Large intestine (tissue), 3 donors: ENCODE measurements at regions not wholly inside any gene's neighbourhood (a gene's known extent, or its start where the extent isn't known, plus 50 kb on each side); places are given as distances from the start of the nearest gene placed in this dataset.

Experiments
- DNase-seq, 2 donors: peaks; one replicate each; pipeline versions ENCODE4 v3.0.0 to v3.0.0-alpha.2; 2013
- H3K27ac ChIP-seq: one replicate; pipeline ENCODE4 v1.5.1; 2013; ENCODE audit warnings: low read length
- H3K27me3 ChIP-seq: 2 replicates; pipeline ENCODE4 v1.6.1; 2013; ENCODE audit warnings: low read length; ENCODE audit not compliant: control insufficient read depth, insufficient read depth
- H3K36me3 ChIP-seq: 2 replicates; pipeline ENCODE4 v1.6.1; 2013; ENCODE audit warnings: low read length; ENCODE audit not compliant: control insufficient read depth, insufficient read depth
- H3K4me1 ChIP-seq: one replicate; pipeline ENCODE4 v1.6.1; 2013; ENCODE audit warnings: low read length; ENCODE audit not compliant: control insufficient read depth, insufficient read depth
- H3K4me3 ChIP-seq: one replicate; pipeline ENCODE4 v1.5.1; 2013; ENCODE audit warnings: low read length
- H3K9me3 ChIP-seq: one replicate; pipeline ENCODE4 v1.6.1; 2013; ENCODE audit warnings: mild to moderate bottlenecking, low read depth, low read length, moderate library complexity; ENCODE audit not compliant: control insufficient read depth
- WGBS: methylation state at CpG from one replicate; pipeline ENCODE4 v1.1.5; 2013; ENCODE audit warnings: low lambda C conversion rate; ENCODE audit not compliant: insufficient coverage; 5-methylcytosine and 5-hydroxymethylcytosine counted together

DNA sequence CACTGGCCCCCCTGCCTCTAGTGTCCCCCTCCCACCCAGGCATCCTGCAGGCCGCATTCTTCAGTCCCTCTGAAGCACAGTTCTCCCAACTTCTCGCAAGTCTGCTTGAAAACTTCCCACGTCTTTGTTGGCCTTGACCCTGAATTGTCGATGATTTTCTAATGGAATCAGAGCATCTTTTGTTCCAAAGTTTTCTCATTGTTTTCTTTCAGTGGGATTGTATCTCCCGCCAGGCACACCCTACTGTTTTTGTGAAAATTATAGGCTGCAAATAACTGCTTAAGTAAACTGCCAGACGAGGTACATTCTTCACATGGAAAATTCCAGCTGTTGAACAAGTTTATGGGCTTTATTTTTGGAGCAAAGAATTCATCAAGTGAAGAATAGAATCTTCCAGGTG is 122.6 kb upstream of the SLC25A48 start:
- Histone ChIP-seq H3K36me3 (no peaks in the 10 kb centered on the region), H3K27ac (no peak overlapping the region)
- DNase-seq = no peak

DNA sequence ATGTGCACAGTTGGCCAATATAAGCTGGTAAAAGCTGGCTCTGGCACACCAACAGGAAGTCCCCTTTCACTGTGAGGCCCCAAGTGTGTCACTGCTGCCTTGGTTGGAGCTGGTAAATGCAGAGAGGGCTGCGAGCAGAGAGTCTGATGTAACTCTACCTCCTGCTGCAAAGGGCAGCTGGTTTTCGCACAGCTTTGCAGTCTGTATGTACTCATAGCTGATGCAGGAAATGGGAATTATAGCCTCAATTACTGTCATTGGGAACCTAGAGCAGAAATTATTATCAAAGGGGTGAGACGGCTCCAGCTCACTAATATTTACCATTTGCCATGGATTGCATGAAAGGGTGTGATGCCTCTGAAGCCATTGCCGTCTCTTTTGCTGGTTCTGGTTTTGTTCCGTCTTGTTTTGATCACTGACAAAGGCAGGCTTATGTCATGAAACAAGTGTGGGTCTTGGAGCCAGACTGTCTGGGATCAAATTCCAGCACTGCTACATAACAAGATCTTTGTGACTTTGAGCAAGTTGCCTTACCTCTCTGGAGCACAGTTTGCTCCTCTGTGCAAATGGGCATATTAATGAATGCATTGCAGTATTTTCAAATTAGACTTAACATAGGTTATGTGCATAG is 124.3 kb upstream of the SLC25A48 start:
- H3K27ac ChIP-seq = no peak overlapping the region
- peaks cover 2% of the 10 kb centered on the region for H3K27me3 ChIP-seq
- no peaks in the 10 kb centered on the region for H3K36me3 ChIP-seq
- H3K9me3 ChIP-seq = no peaks in the 10 kb centered on the region
- H3K4me1 ChIP-seq = no peaks in the 10 kb centered on the region
- no CpG with 5 or more reads among the region's 5 CpGs for WGBS
- no peak for DNase-seq
- no peak overlapping the region for H3K4me3 ChIP-seq

More for the DNA sequence above, 122.6 kb upstream of the SLC25A48 start:
- no peaks in the 10 kb centered on the region for H3K4me1 ChIP-seq
- peaks cover 2% of the 10 kb centered on the region for H3K27me3 ChIP-seq
- H3K9me3 ChIP-seq = no peaks in the 10 kb centered on the region
- no peak overlapping the region for H3K4me3 ChIP-seq
- 83% methylated on average over 2 of the region's 6 CpGs for whole genome bisulfite sequencing

DNA sequence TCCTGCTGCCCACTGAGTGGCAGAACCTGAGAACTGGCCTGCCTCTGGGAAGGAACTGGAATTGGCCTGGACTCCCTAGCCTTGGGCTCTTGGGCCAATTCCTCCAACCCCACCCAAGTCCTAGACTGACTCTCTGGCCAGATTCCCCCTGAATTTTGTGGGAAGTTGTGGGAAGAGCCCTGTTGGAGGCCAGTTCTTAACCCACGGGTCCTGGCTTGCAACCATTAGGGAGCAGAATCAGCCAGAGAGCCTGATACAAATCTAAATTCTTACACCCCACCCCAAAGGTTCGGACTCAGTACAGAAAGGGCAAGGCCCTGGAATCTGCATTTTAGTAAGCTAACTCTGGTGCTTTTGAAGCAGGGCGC is 125.3 kb upstream of the SLC25A48 start:
- no CpG with 5 or more reads among the region's 3 CpGs for WGBS
- no peak overlapping the region for H3K27ac ChIP-seq
- H3K4me1 ChIP-seq = no peaks in the 10 kb centered on the region
- DNase-seq = no peak
- H3K36me3 ChIP-seq = no peaks in the 10 kb centered on the region
- peaks cover 2% of the 10 kb centered on the region for H3K27me3 ChIP-seq
- no peak overlapping the region for H3K4me3 ChIP-seq
- H3K9me3 ChIP-seq = no peaks in the 10 kb centered on the region

DNA sequence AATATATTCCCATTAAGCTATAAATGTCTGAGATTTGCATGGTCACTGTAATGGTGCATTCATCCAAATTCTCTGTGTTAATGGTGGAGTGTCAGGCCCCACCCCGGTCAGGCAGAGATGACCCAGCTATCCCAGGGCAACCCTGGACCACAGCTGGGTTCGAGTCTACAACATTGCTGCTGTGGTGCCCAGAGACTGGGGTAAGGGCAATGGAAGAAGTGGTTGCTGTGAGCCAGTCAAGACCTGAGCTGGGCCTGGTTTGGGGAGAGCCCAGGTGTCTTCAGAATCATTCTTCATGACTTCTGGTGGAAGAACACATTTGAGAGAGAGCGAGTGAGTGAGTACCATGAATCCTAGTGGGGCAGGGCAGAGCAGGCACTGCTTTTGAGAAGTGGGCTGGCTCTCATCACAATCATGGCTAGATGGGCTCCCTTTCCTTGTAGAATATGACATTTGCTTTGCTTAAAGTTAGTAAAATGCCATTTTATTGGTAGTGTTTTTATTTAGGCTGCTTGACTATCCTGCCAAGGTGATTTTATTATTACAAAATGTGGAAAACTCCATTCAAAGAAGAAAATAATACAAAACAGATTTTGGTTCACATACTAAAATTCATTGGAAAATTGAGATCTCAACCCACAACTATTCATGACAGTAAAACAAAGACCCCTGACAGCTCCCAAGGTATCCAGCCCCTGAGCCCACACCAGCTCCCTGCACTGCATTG is 125.8 kb upstream of the SLC25A48 start:
- no peaks in the 10 kb centered on the region for H3K9me3 ChIP-seq
- no CpG with 5 or more reads among the region's 3 CpGs for whole genome bisulfite sequencing
- DNase-seq = no peak
- no peak overlapping the region for H3K4me3 ChIP-seq
- no peak overlapping the region for H3K27ac ChIP-seq
- peaks cover 2% of the 10 kb centered on the region for H3K27me3 ChIP-seq
- H3K36me3 ChIP-seq = no peaks in the 10 kb centered on the region
- no peaks in the 10 kb centered on the region for H3K4me1 ChIP-seq

DNA sequence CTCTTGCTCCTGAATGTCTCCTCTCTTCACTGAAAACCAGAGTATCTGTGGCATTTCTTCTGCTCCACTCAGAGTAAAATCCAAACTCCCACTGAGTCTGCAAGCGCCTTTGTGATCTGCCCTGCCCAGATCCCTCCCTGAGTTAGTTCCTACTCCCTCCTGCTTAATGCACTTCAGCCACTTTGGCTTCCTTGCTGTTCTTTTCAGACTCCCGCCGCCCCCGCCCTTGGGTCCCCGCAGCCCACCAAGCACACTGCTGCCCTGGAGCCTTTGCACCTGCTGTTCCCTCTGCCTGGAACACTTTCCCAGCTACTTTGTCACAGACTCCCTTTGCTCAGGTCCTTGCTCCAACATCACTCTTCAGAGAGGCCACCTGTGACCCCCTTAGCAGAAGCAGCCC is 127.2 kb upstream of the SLC25A48 start:
- DNase-seq = no peak
- no peak overlapping the region for H3K27ac ChIP-seq
- H3K36me3 ChIP-seq = no peaks in the 10 kb centered on the region
- H3K9me3 ChIP-seq = no peaks in the 10 kb centered on the region
- no peak overlapping the region for H3K4me3 ChIP-seq
- H3K27me3 ChIP-seq = peaks cover 2% of the 10 kb centered on the region
- no peaks in the 10 kb centered on the region for H3K4me1 ChIP-seq
- no CpG with 5 or more reads among the region's 5 CpGs for WGBS

DNA sequence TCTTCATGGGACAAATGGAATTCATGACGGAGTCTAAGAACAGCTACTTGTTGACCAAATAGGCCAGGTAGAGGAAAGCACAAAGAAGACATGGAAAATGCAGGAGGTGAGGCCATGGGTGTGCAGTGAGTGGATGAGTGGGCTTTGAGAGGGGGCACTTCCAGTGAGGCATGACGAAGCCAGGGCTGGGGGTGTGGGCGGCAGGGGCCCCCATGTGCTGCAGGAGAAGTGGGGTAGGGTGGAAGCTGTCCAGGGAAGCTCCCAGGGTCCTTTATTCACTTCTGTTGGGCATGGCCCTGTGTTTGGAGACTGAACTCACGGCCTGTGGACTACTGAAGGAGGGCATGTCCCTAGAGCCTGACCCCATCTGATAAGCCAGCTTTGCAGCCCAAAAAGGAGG is 127.6 kb upstream of the SLC25A48 start:
- no peak for DNase-seq
- no peaks in the 10 kb centered on the region for H3K36me3 ChIP-seq
- peaks cover 2% of the 10 kb centered on the region for H3K27me3 ChIP-seq
- H3K4me3 ChIP-seq = no peak overlapping the region
- H3K27ac ChIP-seq = no peak overlapping the region
- H3K4me1 ChIP-seq = no peaks in the 10 kb centered on the region
- no CpG with 5 or more reads among the region's 4 CpGs for WGBS
- no peaks in the 10 kb centered on the region for H3K9me3 ChIP-seq

DNA sequence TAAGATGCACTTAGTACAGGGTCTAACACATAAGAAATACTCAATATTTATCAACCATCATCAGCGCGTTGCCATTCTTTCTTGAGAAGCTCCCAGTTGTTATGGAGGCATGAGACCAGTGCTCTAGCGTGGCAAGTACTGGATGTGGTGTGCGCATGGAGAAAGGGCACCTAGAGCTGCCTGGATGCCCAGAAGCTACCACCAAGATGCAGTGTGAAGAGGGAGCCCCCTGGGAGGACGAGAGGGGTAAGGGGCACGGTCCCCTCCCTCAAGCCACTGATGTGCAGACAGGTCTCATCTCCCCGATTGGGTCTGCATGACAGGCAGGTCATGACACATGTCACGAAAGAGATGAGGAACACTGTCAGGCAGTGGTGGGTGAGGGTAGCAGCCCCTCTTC is 127.7 kb upstream of the CXCL14 start:
- H3K4me3 ChIP-seq = no peak overlapping the region
- WGBS = 100% methylated on average over 3 of the region's 8 CpGs

DNA sequence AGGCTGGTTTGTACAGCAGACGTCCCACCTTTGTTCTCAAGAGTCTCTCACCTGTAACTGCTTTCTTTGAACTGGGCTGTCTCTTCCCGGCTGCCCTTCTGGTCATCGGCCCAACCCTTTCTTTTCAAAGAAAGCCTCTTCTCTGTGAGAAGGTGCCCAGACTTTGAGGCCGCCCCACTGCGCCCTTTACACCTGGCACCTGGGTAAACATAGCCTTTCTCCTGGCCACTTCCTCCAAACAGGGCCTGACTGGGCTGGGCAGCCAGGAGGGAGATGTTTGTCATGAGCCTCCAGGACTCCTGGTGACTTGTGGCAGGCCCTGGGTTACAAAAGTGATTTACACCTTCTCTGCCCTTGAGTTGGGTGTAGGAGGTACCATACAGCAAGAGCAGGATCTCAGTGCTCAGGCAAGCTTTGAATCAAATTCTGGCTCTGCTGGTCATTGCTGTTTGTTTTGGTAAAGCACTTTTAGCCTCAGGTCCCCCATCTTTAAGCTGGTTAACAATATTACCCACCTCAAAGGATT is 127.2 kb upstream of the CXCL14 start:
- no peak for DNase-seq
- H3K9me3 ChIP-seq = no peaks in the 10 kb centered on the region
- H3K36me3 ChIP-seq = no peaks in the 10 kb centered on the region
- WGBS = no CpG with 5 or more reads among the region's 5 CpGs
- no peaks in the 10 kb centered on the region for H3K4me1 ChIP-seq
- no peak overlapping the region for H3K27ac ChIP-seq
- H3K4me3 ChIP-seq = no peak overlapping the region
- peaks cover 2% of the 10 kb centered on the region for H3K27me3 ChIP-seq

More for the DNA sequence above, 127.7 kb upstream of the CXCL14 start:
- Histone ChIP-seq H3K36me3 (no peaks in the 10 kb centered on the region), H3K9me3 (no peaks in the 10 kb centered on the region), H3K4me1 (no peaks in the 10 kb centered on the region), H3K27ac (no peak overlapping the region), H3K27me3 (peaks cover 2% of the 10 kb centered on the region)
- DNase-seq = no peak

DNA sequence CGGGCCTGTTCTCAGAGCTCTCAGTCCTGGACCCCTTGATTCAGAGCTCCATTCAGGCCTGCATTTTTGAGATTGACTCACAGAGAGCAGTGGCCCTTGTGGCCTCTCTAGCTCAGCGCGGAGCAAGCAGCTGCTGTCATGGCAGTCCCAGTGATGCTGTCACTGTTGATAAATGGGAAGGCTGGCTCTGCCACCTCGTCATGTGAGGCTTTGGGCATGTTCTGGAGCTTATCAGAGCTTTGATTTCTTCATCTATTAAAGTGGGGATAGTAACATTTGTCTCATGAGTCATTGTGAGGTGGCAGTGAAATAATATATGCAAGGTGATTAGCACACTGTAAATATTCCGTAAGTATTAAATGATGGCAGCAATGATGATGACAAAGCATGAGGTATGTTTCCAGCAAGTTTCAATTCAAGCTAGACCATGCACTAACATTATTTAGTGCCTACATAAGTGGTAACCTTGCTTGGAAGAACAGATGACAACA is 126.4 kb upstream of the CXCL14 start:
- Histone ChIP-seq H3K27ac (no peak overlapping the region), H3K36me3 (no peaks in the 10 kb centered on the region), H3K4me1 (no peaks in the 10 kb centered on the region), H3K4me3 (no peak overlapping the region), H3K9me3 (no peaks in the 10 kb centered on the region), H3K27me3 (peaks cover 2% of the 10 kb centered on the region)
- WGBS = 100% methylated on average over 1 of the region's 5 CpGs
- no peak for DNase-seq

DNA sequence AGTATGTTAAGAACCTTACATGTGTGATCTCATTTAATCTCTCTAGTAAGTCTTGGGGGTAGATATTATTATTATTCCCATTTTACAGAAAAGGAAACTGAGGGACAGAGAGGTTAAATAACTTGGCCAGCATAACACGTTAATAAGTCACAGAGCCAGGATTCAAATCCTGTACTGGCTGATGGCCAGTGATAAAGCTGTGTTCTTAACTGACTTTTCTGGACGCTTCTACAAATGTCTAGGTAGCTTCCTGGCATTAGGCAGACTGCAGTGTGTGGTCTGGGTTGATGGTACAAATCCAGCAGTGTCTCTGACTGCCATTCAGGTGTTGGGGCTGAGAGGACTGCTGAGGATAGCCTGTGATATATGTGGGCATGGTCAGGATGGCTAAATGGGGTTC is 125.8 kb upstream of the CXCL14 start:
- Histone ChIP-seq H3K27ac (no peak overlapping the region), H3K27me3 (no peaks in the 10 kb centered on the region), H3K9me3 (no peaks in the 10 kb centered on the region), H3K4me1 (no peaks in the 10 kb centered on the region), H3K4me3 (no peak overlapping the region), H3K36me3 (no peaks in the 10 kb centered on the region)
- DNase-seq = no peak
- no CpG with 5 or more reads among the region's 2 CpGs for WGBS
